ENCODE measurements at regions not wholly inside any gene's neighbourhood (a gene's known extent, or its start where the extent isn't known, plus 50 kb on each side); places are given as distances from the start of the nearest gene placed in this dataset.

GRCh38 chr18:78677483-78678317 is 301.9 kb upstream of the SALL3 start:
- DNase-seq (ENCODE audit: extremely low read depth in 1 of 2, low read depth in 1 of 2), result no peak

- no peak for DNase-seq (ENCODE audit: extremely low read depth in 1 of 2, low read depth in 1 of 2)
Observed at GRCh38 chr18:78678318-78678695, 301.3 kb upstream of the SALL3 start.

- DNase-seq (ENCODE audit: extremely low read depth in 1 of 2, low read depth in 1 of 2), result no peak
Observed at GRCh38 chr18:78679031-78679430, 300.6 kb upstream of the SALL3 start.

GRCh38 chr18:78679613-78680260 is 299.9 kb upstream of the SALL3 start:
- no peak for DNase-seq (ENCODE audit: extremely low read depth in 1 of 2, low read depth in 1 of 2)

- no peak for DNase-seq (ENCODE audit: extremely low read depth in 1 of 2, low read depth in 1 of 2)
Observed at GRCh38 chr18:78681396-78681795, 298.2 kb upstream of the SALL3 start.

- DNase-seq (ENCODE audit: extremely low read depth in 1 of 2, low read depth in 1 of 2), result no peak
Observed at GRCh38 chr18:78681934-78682333, 297.7 kb upstream of the SALL3 start.

GRCh38 chr18:78682716-78683115 is 296.9 kb upstream of the SALL3 start:
- DNase-seq (ENCODE audit: extremely low read depth in 1 of 2, low read depth in 1 of 2), result no peak

- DNase-seq (ENCODE audit: extremely low read depth in 1 of 2, low read depth in 1 of 2), result no peak
Observed at GRCh38 chr18:78683191-78684010, 296.2 kb upstream of the SALL3 start.

GRCh38 chr18:78685250-78685979 is 294.2 kb upstream of the SALL3 start:
- no peak for DNase-seq (ENCODE audit: extremely low read depth in 1 of 2, low read depth in 1 of 2)

GRCh38 chr18:78685980-78686530 is 293.6 kb upstream of the SALL3 start:
- no peak for DNase-seq (ENCODE audit: extremely low read depth in 1 of 2, low read depth in 1 of 2)

- DNase-seq (ENCODE audit: extremely low read depth in 1 of 2, low read depth in 1 of 2), result no peak
Observed at GRCh38 chr18:78686976-78687685, 292.5 kb upstream of the SALL3 start.

GRCh38 chr18:78687736-78688135 is 291.9 kb upstream of the SALL3 start:
- DNase-seq (ENCODE audit: extremely low read depth in 1 of 2, low read depth in 1 of 2), result no peak

- no peak for DNase-seq (ENCODE audit: extremely low read depth in 1 of 2, low read depth in 1 of 2)
Observed at GRCh38 chr18:78688249-78688648, 291.4 kb upstream of the SALL3 start.

GRCh38 chr18:78688916-78689315 is 290.7 kb upstream of the SALL3 start:
- DNase-seq (ENCODE audit: extremely low read depth in 1 of 2, low read depth in 1 of 2), result no peak

- DNase-seq (ENCODE audit: extremely low read depth in 1 of 2, low read depth in 1 of 2), result no peak
Observed at GRCh38 chr18:78689606-78690005, 290.0 kb upstream of the SALL3 start.

GRCh38 chr18:78692105-78692504 is 287.5 kb upstream of the SALL3 start:
- DNase-seq (ENCODE audit: extremely low read depth in 1 of 2, low read depth in 1 of 2), result no peak

GRCh38 chr18:78693429-78693828 is 286.2 kb upstream of the SALL3 start:
- no peak for DNase-seq (ENCODE audit: extremely low read depth in 1 of 2, low read depth in 1 of 2)

GRCh38 chr18:78696698-78697435 is 282.8 kb upstream of the SALL3 start:
- DNase-seq (ENCODE audit: extremely low read depth in 1 of 2, low read depth in 1 of 2), result no peak

GRCh38 chr18:78697446-78697845 is 282.2 kb upstream of the SALL3 start:
- no peak for DNase-seq (ENCODE audit: extremely low read depth in 1 of 2, low read depth in 1 of 2)

Measured in activated CD8-positive, alpha-beta memory T cell treated with anti-CD3 and anti-CD28 coated beads for 1 hour (primary cell).